ENCODE measurements at regions not wholly inside any gene's neighbourhood (a gene's known extent, or its start where the extent isn't known, plus 50 kb on each side); places are given as distances from the start of the nearest gene placed in this dataset.

- no peaks in the 10 kb centered on the region for H3K4me1 ChIP-seq
- ChIA-PET CTCF (no interaction called here), POLR2A (no interaction called here)
- H3K4me3 ChIP-seq, result no peak overlapping the region
- no peaks in the 10 kb centered on the region for H3K9me3 ChIP-seq
- FAIRE-seq (no peak), ATAC-seq (no peak), DNase-seq (ENCODE audit: low read depth in 1 of 2, low spot score in 1 of 2) (no peak)
- no peak for TF ChIP-seq RARB (CRISPR knock-in tag; IDR thresholded peaks at IDR 0.05)
- TF ChIP-seq ZFP36 (IDR thresholded peaks at IDR 0.05; ENCODE audit: borderline replicate concordance, partially characterized antibody), result no peak
- no peak for TF ChIP-seq HMGXB4 (CRISPR knock-in tag; IDR thresholded peaks at IDR 0.05; ENCODE audit: borderline replicate concordance)
- TF ChIP-seq ATOH8 (CRISPR knock-in tag; IDR thresholded peaks at IDR 0.05; ENCODE audit: low read depth), result no peak
- no peak for TF ChIP-seq RFX5 (IDR thresholded peaks at IDR 0.05)
- no peak for TF ChIP-seq HEYL (CRISPR knock-in tag; IDR thresholded peaks at IDR 0.05)
- TF ChIP-seq CBX8 (IDR thresholded peaks at IDR 0.05), result no peak
- TF ChIP-seq POLR2AphosphoS2 (conservative IDR thresholded peaks at IDR 0.05; ENCODE audit: low read length), result no peak
- TF ChIP-seq ESRRA (IDR thresholded peaks at IDR 0.05; ENCODE audit: borderline replicate concordance, low read length), result no peak
- TF ChIP-seq NPAS2 (CRISPR knock-in tag; IDR thresholded peaks at IDR 0.05; ENCODE audit: borderline replicate concordance), result no peak
- TF ChIP-seq RAD21 (conservative IDR thresholded peaks at IDR 0.05 in 1 of 2, IDR thresholded peaks at IDR 0.05 in 1 of 2), result no peak
- H3K27ac ChIP-seq, result no peak overlapping the region
- H3K4me2 ChIP-seq, result no peak overlapping the region
- 82% methylated on average over 7 of the region's 7 CpGs for WGBS (ENCODE audit: missing lambda C conversion rate)
Observed at GRCh38 chr15:39508536-39508935, 72.3 kb upstream of the THBS1 start.

GRCh38 chr15:39510001-39510701, 70.7 kb upstream of the THBS1 start:
- FAIRE-seq (no peak), ATAC-seq (no peak), DNase-seq (ENCODE audit: low read depth in 1 of 2, low spot score in 1 of 2) (no peak)
- Histone ChIP-seq H3K9me3 (peaks cover 6% of the 10 kb centered on the region; the same call in 2 of the 3 replicates), H3K4me2 (no peak overlapping the region), H3K4me1 (no peaks in the 10 kb centered on the region), H3K4me3 (no peak overlapping the region), H3K27ac (no peak overlapping the region)
- ChIA-PET CTCF (interaction anchor here (1.0 kb wide), 1 partner anchor 70 kb away, joined by 3 read pairs; the partner anchor contains the start of gene THBS1), POLR2A (no interaction called here)
- 84% methylated on average over 5 of the region's 7 CpGs for WGBS (ENCODE audit: missing lambda C conversion rate)
- no peak for TF ChIP-seq KDM5A (IDR thresholded peaks at IDR 0.05)
- no peak for TF ChIP-seq HMGXB4 (CRISPR knock-in tag; IDR thresholded peaks at IDR 0.05; ENCODE audit: borderline replicate concordance)
- no peak for TF ChIP-seq MAZ (IDR thresholded peaks at IDR 0.05; ENCODE audit: borderline replicate concordance, low read depth, low read length)
- no peak for TF ChIP-seq POLR2A (IDR thresholded peaks at IDR 0.05; ENCODE audit: low read length)
- TF ChIP-seq E2F6 (IDR thresholded peaks at IDR 0.05; ENCODE audit: borderline replicate concordance, low read depth), result no peak
- TF ChIP-seq EHF (CRISPR knock-in tag; IDR thresholded peaks at IDR 0.05), result no peak
- TF ChIP-seq PBX3 (IDR thresholded peaks at IDR 0.05), result no peak
- TF ChIP-seq NFE2L2 (conservative IDR thresholded peaks at IDR 0.05; ENCODE audit: low read length), result no peak
- TF ChIP-seq FOSL2 (IDR thresholded peaks at IDR 0.05), result no peak
- TF ChIP-seq FOSL2 (CRISPR knock-in tag; IDR thresholded peaks at IDR 0.05), result no peak
- no peak for TF ChIP-seq GATA3 (IDR thresholded peaks at IDR 0.05; ENCODE audit: borderline replicate concordance)
- no peak for TF ChIP-seq CTCF (IDR thresholded peaks at IDR 0.05)
- TF ChIP-seq EHMT2 (IDR thresholded peaks at IDR 0.05; ENCODE audit: low read depth), result no peak
- TF ChIP-seq FOXS1 (CRISPR knock-in tag; IDR thresholded peaks at IDR 0.05), result no peak

Data from A549 (cell line).